ENCODE measurements at regions not wholly inside any gene's neighbourhood (a gene's known extent, or its start where the extent isn't known, plus 50 kb on each side); places are given as distances from the start of the nearest gene placed in this dataset.

DNA sequence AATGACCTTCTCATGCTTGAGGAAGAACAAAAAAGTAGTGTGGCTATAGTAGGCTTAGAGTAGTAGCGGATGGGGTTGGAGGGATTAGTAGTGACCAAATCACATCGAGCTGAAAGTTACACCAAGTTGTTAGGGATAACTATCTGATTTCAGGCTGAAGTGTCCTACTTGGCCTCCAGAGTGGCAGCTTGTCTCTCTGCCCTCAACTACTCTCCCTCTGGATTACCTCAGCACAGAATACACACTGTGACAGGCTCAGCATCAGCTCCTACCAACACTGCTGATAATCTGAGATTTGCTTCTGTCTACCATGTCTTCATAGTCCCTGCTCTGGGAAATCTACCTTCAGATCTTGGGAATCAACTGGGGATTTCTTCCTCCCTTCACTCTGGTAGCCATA lies 714.6 kb upstream of the GRAMD2B start:
- no peak for FAIRE-seq
- no peak for DNase-seq (ENCODE audit: low spot score)

- FAIRE-seq (no peak), DNase-seq (ENCODE audit: low spot score) (no peak)
These were observed 712.5 kb upstream of the GRAMD2B start for GRCh38 chr5:125710745-125711144.

- no peak for FAIRE-seq
- no peak for DNase-seq (ENCODE audit: low spot score)
These were observed 710.8 kb upstream of the GRAMD2B start for GRCh38 chr5:125712397-125712796.

DNA sequence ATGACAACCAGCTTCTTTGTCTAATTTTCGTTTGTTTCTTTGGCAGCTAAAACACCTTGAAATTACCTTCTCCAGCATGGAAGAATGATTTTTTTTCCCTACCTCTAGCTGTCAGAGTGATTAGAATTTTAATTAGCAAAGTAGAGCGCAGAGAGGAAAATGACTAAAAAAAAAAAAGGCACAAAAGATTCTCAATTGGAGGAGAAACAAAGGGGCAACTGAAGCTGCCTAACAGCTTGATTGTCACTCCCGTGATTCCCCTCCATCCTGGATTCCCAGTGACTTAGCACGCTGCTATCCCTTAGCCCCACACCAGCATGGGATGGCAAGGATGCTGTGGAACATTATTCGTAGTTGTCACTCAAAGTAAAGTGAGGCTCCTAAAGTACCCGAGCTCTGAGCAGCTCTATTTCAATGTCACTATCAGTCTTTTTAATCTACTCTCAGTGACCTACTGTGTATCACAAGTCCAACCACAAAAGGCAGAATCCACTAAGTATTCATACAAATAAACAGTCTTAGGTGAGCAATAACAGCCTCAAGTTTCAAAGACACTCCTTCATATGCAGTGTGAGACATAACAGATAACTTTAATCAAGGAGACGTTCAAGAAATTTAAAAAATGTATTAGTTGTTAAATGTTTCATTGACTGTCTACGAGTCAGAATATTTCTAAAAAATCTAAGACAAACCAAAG lies 710.0 kb upstream of the GRAMD2B start:
- FAIRE-seq (no peak), DNase-seq (ENCODE audit: low spot score) (no peak)

- no peak for FAIRE-seq
- no peak for DNase-seq (ENCODE audit: low spot score)
These were observed 708.0 kb upstream of the GRAMD2B start for GRCh38 chr5:125715216-125715615.

DNA sequence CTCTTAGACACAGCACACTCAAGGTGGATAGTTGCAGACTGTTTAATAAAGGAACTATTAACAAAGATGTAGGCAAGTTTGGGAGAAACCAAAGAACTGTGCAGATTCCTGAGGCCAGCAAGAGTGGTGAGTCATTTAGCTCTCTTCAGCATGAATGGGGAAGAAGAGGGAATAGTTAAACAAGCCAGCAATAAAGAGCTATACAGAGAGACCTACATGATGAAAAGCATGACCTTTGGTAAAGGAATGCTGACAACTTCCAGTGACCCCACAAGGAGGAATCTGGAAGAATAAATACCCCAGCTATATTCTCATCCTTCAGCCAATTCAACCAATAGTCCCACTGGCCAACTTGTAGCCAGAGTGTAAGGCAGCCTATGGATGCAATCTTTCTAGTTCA lies 706.0 kb upstream of the GRAMD2B start:
- DNase-seq (ENCODE audit: low spot score), result peak; percentile 72
- FAIRE-seq, result no peak

DNA sequence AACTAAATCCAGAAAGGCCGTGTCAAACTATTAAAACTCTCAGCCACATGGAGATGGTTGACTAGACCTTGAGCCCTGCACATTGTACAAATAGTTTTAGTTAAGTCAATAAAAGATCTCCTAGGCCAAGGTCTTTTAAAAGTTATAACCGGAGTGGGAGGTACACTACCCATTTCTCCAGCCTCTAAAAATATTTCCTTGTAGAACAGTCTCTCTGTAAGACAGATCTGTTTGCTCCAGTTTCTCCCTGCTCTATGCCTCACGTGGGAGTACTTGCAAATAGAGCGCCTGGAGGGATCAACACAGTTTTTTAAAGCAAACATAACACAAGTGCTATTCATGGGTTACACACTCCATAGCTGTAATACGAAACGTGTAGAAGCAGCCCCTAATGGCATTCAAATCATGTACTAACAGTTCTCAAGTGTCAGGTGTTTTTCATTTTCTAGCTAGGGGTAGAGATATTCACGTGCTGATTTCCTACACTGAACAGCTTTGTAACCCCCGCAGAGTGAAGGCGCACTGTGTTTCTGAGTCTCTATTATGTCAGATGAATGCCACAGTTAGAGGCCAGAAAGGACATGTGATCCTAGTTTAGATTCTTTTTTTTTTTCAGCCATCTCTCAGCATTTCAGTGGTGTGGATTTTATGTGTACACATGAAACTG lies 703.4 kb upstream of the GRAMD2B start:
- no peak for DNase-seq (ENCODE audit: low spot score)
- no peak for FAIRE-seq

DNA sequence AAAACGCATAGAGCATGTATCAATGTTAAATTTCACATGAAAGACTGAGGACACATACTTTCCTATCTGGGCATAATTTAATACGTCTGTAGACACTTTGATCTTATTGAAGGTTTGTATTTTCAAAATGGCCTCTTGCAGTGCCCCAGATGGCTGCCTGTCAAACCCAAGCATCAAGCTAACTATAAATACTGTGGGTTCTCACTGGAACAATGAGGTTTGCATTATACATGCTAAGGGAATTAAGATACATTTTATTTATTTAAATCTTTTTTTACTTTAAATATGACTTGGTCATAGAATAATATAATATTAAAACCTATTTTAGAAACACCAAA lies 702.9 kb upstream of the GRAMD2B start:
- no peak for FAIRE-seq

GRCh38 chr5:125720721-125721120 lies 702.5 kb upstream of the GRAMD2B start:
- no peak for FAIRE-seq

More for the DNA sequence above, 702.9 kb upstream of the GRAMD2B start:
- no peak for DNase-seq (ENCODE audit: low spot score)

GRCh38 chr5:125722550-125722949 lies 700.7 kb upstream of the GRAMD2B start:
- DNase-seq (ENCODE audit: low spot score) (no peak), FAIRE-seq (no peak)

More at GRCh38 chr5:125720721-125721120, 702.5 kb upstream of the GRAMD2B start:
- DNase-seq (ENCODE audit: low spot score), result no peak

- FAIRE-seq (peak; percentile 5), DNase-seq (ENCODE audit: low spot score) (no peak)
These were observed 697.5 kb upstream of the GRAMD2B start for GRCh38 chr5:125725691-125726090.

DNA sequence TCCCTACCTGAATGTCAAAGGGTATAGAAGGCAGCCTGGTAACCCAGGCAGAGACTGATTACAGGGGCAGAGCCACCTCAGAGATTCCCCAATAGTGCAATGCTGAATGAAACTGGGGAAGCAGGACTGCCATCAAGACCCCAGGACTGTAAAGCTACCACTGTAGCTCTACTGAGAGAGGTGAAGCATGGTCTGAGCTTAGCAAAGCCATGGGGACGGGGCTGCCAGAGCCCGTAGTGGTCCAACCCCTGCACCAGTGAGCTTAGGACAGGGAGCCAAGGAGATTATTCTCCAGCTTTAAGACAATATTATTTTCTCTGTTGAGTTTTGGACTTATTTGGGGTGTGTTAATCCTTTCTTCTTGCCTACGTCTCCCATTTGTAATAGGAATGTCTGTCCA lies 679.3 kb upstream of the GRAMD2B start:
- FAIRE-seq (no peak), DNase-seq (ENCODE audit: low spot score) (no peak)

DNA sequence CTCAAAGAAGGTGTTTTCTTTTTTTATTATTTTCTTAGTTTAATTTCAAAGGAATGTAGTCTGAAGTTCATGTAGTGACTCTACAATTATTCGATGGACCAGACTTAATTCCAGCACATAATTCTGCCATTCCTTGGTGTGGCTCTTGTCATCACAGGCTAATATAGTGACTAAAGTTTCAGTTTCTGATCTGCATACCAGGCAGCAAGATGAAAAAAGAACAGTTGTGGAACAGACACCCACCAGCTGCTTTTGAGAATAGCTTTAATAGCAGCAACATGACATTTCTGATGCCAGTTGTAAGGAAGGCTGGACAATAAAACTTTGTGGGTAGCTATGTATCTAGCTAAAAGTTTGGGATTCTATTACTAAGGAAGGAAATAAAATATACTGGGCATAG lies 676.3 kb upstream of the GRAMD2B start:
- DNase-seq (ENCODE audit: low spot score), result no peak
- FAIRE-seq, result no peak

- FAIRE-seq, result no peak
- no peak for DNase-seq (ENCODE audit: low spot score)
These were observed 672.9 kb upstream of the GRAMD2B start for GRCh38 chr5:125750147-125750860.

GRCh38 chr5:125750861-125751186 lies 672.4 kb upstream of the GRAMD2B start:
- FAIRE-seq (no peak), DNase-seq (ENCODE audit: low spot score) (no peak)

DNA sequence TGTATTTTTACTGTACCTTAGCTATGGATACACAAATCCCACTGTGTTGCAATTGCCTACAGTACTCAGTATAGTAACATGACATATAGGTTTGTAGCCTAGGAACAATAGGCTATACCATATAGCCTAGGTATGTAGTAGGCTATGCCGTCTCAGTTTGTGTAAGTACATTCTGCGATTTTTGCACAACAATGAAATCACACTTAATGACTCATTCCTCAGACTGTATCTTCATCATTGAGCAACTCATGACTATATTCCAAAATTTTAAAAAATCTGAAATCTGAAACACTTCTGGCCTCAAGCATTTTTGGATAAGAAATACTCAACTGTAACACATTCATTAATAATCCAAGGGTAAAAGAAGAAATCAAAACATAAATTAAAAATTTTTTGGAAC lies 666.8 kb upstream of the GRAMD2B start:
- peak; percentile 9 for FAIRE-seq
- DNase-seq (ENCODE audit: low spot score), result no peak

- FAIRE-seq (no peak), DNase-seq (ENCODE audit: low spot score) (no peak)
These were observed 656.5 kb upstream of the GRAMD2B start for GRCh38 chr5:125766706-125767105.

DNA sequence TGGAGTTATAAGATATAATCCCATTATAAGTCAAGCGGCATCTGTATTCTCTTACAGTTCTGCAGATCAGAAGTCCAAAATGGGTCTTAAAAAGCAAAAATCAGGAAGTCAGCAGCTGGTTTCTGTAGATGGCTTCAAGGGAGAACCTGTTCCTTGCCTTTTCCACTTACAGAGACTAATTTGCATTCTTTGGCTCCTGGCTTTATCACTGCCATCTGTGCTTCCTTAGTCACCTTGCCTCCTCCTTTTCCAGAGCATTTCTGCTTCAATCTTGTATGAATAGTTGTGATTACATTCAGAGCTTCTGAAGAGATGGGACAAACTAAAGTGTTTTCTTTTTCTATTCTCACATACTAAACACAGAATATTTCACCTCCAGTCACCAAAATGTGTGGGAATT lies 647.3 kb upstream of the GRAMD2B start:
- DNase-seq (ENCODE audit: low spot score), result no peak
- no peak for FAIRE-seq

DNA sequence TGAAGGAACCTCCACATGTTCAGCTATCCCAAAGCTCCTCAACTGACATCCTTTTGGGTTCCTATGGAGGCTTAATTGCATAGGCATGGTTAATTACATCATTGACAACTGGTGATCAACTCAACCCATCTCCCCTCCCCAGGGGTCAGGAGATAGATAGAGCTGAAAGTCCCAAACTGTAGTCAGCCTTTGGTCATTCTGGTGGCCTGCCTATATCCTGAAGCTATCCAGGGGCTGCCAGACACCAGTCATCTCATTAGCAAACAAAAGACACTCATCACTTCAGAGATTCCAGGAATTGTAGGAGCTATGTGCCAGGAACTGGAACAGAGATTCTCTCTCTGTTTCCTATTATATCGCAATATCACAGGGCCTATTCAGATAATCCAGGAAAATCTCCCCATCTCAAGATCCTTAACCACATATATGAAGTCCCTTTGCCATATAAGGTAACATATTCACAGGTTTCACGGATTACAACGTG lies 646.5 kb upstream of the GRAMD2B start:
- no peak for FAIRE-seq
- no peak for DNase-seq (ENCODE audit: low spot score)

GRCh38 chr5:125778791-125779190 lies 644.4 kb upstream of the GRAMD2B start:
- DNase-seq (ENCODE audit: low spot score) (no peak), FAIRE-seq (no peak)

- FAIRE-seq, result no peak
- no peak for DNase-seq (ENCODE audit: low spot score)
These were observed 637.8 kb upstream of the GRAMD2B start for GRCh38 chr5:125785407-125785806.

- DNase-seq (ENCODE audit: low spot score), result no peak
- no peak for FAIRE-seq
These were observed 637.2 kb upstream of the GRAMD2B start for GRCh38 chr5:125786021-125786420.

DNA sequence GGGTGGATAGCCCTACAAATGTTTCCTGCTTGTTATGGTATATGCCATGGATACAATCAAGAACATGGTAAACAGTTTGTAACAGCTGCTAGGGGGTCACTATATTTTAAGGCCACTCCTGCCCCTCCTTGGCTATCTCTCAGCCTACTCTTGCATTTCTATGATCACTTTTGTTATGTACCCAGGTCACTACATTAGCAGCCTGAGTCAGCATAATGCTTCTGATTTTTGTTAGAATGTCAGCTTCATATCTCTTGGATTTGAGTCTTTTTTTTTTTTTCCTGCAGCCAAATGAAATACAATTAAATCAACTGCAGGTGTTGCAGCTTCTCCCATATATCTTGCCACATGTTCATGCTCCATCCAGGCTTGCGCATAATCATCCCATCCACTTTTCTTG lies 629.7 kb upstream of the GRAMD2B start:
- FAIRE-seq, result no peak
- DNase-seq (ENCODE audit: low spot score), result no peak

All from urothelium cell line (cell line).